Esophagus muscularis mucosa (tissue), 3 donors: ENCODE measurements at regions not wholly inside any gene's neighbourhood (a gene's known extent, or its start where the extent isn't known, plus 50 kb on each side); places are given as distances from the start of the nearest gene placed in this dataset.

ENCODE experiments used
- small RNA-seq, 3 donors: library from RNA; depleted of rRNA; stranded (forward); fragments of <200 nt; gene quantifications; one replicate each; pipeline ENCODE3, GENCODE V24; 2016

Small RNA genes lying in the stretch of these regions (small RNA-seq; reads per million reads assigned to genes)
- 0 reads per million in 3 donors for gene RF00056
